ENCODE measurements at regions not wholly inside any gene's neighbourhood (a gene's known extent, or its start where the extent isn't known, plus 50 kb on each side); places are given as distances from the start of the nearest gene placed in this dataset.
"Not testable (repeated sequence)": the region's sequence is repeated elsewhere in the genome, so short reads cannot be mapped to it uniquely, and the experiment has no call there.

- Histone ChIP-seq H3K4me3 (ENCODE audit: low read depth in 1 of 2, low read length in 2 of 2) (no peak overlapping the region), H3K9ac (ENCODE audit: low read depth in 1 of 2, low read length in 2 of 2) (no peak overlapping the region), H3K9me3 (ENCODE audit: control insufficient read depth in 1 of 2, low read length in 2 of 2) (no peaks in the 10 kb centered on the region), H3K27ac (ENCODE audit: low read depth, low read length) (no peak overlapping the region), H3K4me1 (ENCODE audit: control insufficient read depth in 1 of 2, insufficient read depth in 2 of 2, low read length in 2 of 2) (no peaks in the 10 kb centered on the region), H3K27me3 (ENCODE audit: control insufficient read depth in 1 of 2, insufficient read depth in 2 of 2, low read length in 2 of 2) (no peaks in the 10 kb centered on the region), H3K36me3 (ENCODE audit: control insufficient read depth in 1 of 2, insufficient read depth in 2 of 2, low read length in 2 of 2) (no peaks in the 10 kb centered on the region)
Observed at GRCh38 chr11:22539821-22540256, 85.8 kb downstream of the FANCF start.

- H3K36me3 ChIP-seq (ENCODE audit: control insufficient read depth in 1 of 2, insufficient read depth in 2 of 2, low read length in 2 of 2), result no peaks in the 10 kb centered on the region
- H3K27me3 ChIP-seq (ENCODE audit: control insufficient read depth in 1 of 2, insufficient read depth in 2 of 2, low read length in 2 of 2), result no peaks in the 10 kb centered on the region
- no peaks in the 10 kb centered on the region for H3K4me1 ChIP-seq (ENCODE audit: control insufficient read depth in 1 of 2, insufficient read depth in 2 of 2, low read length in 2 of 2)
- H3K4me3 ChIP-seq (ENCODE audit: low read depth in 1 of 2, low read length in 2 of 2), result no peak overlapping the region
- H3K27ac ChIP-seq (ENCODE audit: low read depth, low read length), result no peak overlapping the region
- no peaks in the 10 kb centered on the region for H3K9me3 ChIP-seq (ENCODE audit: control insufficient read depth in 1 of 2, low read length in 2 of 2)
- H3K9ac ChIP-seq (ENCODE audit: low read depth in 1 of 2, low read length in 2 of 2), result no peak overlapping the region
Observed at GRCh38 chr11:22536071-22536470, 89.6 kb downstream of the FANCF start.

GRCh38 chr11:22528612-22529429 lies 96.8 kb downstream of the FANCF start:
- not testable (repeated sequence) for H3K9me3 ChIP-seq (ENCODE audit: control insufficient read depth in 1 of 2, low read length in 2 of 2); H3K27ac ChIP-seq (ENCODE audit: low read depth, low read length); H3K4me3 ChIP-seq (ENCODE audit: low read depth in 1 of 2, low read length in 2 of 2); H3K4me1 ChIP-seq (ENCODE audit: control insufficient read depth in 1 of 2, insufficient read depth in 2 of 2, low read length in 2 of 2); H3K9ac ChIP-seq (ENCODE audit: low read depth in 1 of 2, low read length in 2 of 2); H3K36me3 ChIP-seq (ENCODE audit: control insufficient read depth in 1 of 2, insufficient read depth in 2 of 2, low read length in 2 of 2); H3K27me3 ChIP-seq (ENCODE audit: control insufficient read depth in 1 of 2, insufficient read depth in 2 of 2, low read length in 2 of 2)

GRCh38 chr11:22522225-22522624 lies 103.4 kb downstream of the FANCF start:
- H3K27me3 ChIP-seq (ENCODE audit: control insufficient read depth in 1 of 2, insufficient read depth in 2 of 2, low read length in 2 of 2), result no peaks in the 10 kb centered on the region
- H3K4me1 ChIP-seq (ENCODE audit: control insufficient read depth in 1 of 2, insufficient read depth in 2 of 2, low read length in 2 of 2), result no peaks in the 10 kb centered on the region
- H3K4me3 ChIP-seq (ENCODE audit: low read depth in 1 of 2, low read length in 2 of 2), result no peak overlapping the region
- no peaks in the 10 kb centered on the region for H3K36me3 ChIP-seq (ENCODE audit: control insufficient read depth in 1 of 2, insufficient read depth in 2 of 2, low read length in 2 of 2)
- H3K9me3 ChIP-seq (ENCODE audit: control insufficient read depth in 1 of 2, low read length in 2 of 2), result no peaks in the 10 kb centered on the region
- H3K9ac ChIP-seq (ENCODE audit: low read depth in 1 of 2, low read length in 2 of 2), result no peak overlapping the region
- H3K27ac ChIP-seq (ENCODE audit: low read depth, low read length), result no peak overlapping the region

GRCh38 chr11:22521226-22521625 lies 104.4 kb downstream of the FANCF start:
- no peaks in the 10 kb centered on the region for H3K4me1 ChIP-seq (ENCODE audit: control insufficient read depth in 1 of 2, insufficient read depth in 2 of 2, low read length in 2 of 2)

GRCh38 chr11:22520521-22520920 lies 105.1 kb downstream of the FANCF start:
- Histone ChIP-seq H3K4me1 (ENCODE audit: control insufficient read depth in 1 of 2, insufficient read depth in 2 of 2, low read length in 2 of 2) (no peaks in the 10 kb centered on the region), H3K36me3 (ENCODE audit: control insufficient read depth in 1 of 2, insufficient read depth in 2 of 2, low read length in 2 of 2) (no peaks in the 10 kb centered on the region), H3K27me3 (ENCODE audit: control insufficient read depth in 1 of 2, insufficient read depth in 2 of 2, low read length in 2 of 2) (no peaks in the 10 kb centered on the region), H3K9ac (ENCODE audit: low read depth in 1 of 2, low read length in 2 of 2) (no peak overlapping the region), H3K27ac (ENCODE audit: low read depth, low read length) (no peak overlapping the region), H3K4me3 (ENCODE audit: low read depth in 1 of 2, low read length in 2 of 2) (no peak overlapping the region), H3K9me3 (ENCODE audit: control insufficient read depth in 1 of 2, low read length in 2 of 2) (no peaks in the 10 kb centered on the region)

More at GRCh38 chr11:22521226-22521625, 104.4 kb downstream of the FANCF start:
- no peaks in the 10 kb centered on the region for H3K27me3 ChIP-seq (ENCODE audit: control insufficient read depth in 1 of 2, insufficient read depth in 2 of 2, low read length in 2 of 2)
- H3K36me3 ChIP-seq (ENCODE audit: control insufficient read depth in 1 of 2, insufficient read depth in 2 of 2, low read length in 2 of 2), result no peaks in the 10 kb centered on the region
- H3K27ac ChIP-seq (ENCODE audit: low read depth, low read length), result no peak overlapping the region
- no peak overlapping the region for H3K9ac ChIP-seq (ENCODE audit: low read depth in 1 of 2, low read length in 2 of 2)
- H3K4me3 ChIP-seq (ENCODE audit: low read depth in 1 of 2, low read length in 2 of 2), result no peak overlapping the region
- no peaks in the 10 kb centered on the region for H3K9me3 ChIP-seq (ENCODE audit: control insufficient read depth in 1 of 2, low read length in 2 of 2)

- H3K36me3 ChIP-seq (ENCODE audit: control insufficient read depth in 1 of 2, insufficient read depth in 2 of 2, low read length in 2 of 2); H3K4me3 ChIP-seq (ENCODE audit: low read depth in 1 of 2, low read length in 2 of 2); H3K4me1 ChIP-seq (ENCODE audit: control insufficient read depth in 1 of 2, insufficient read depth in 2 of 2, low read length in 2 of 2); H3K27me3 ChIP-seq (ENCODE audit: control insufficient read depth in 1 of 2, insufficient read depth in 2 of 2, low read length in 2 of 2); H3K9ac ChIP-seq (ENCODE audit: low read depth in 1 of 2, low read length in 2 of 2); H3K27ac ChIP-seq (ENCODE audit: low read depth, low read length); H3K9me3 ChIP-seq (ENCODE audit: control insufficient read depth in 1 of 2, low read length in 2 of 2): not testable (repeated sequence)
Observed at GRCh38 chr11:22518344-22518743, 107.3 kb downstream of the FANCF start.

- no peaks in the 10 kb centered on the region for H3K9me3 ChIP-seq (ENCODE audit: control insufficient read depth in 1 of 2, low read length in 2 of 2)
Observed at GRCh38 chr11:22516111-22516510, 109.5 kb downstream of the FANCF start.

GRCh38 chr11:22512457-22512856 lies 113.2 kb downstream of the FANCF start:
- Histone ChIP-seq H3K9ac (ENCODE audit: low read depth in 1 of 2, low read length in 2 of 2) (no peak overlapping the region), H3K36me3 (ENCODE audit: control insufficient read depth in 1 of 2, insufficient read depth in 2 of 2, low read length in 2 of 2) (no peaks in the 10 kb centered on the region), H3K9me3 (ENCODE audit: control insufficient read depth in 1 of 2, low read length in 2 of 2) (no peaks in the 10 kb centered on the region), H3K27ac (ENCODE audit: low read depth, low read length) (no peak overlapping the region), H3K27me3 (ENCODE audit: control insufficient read depth in 1 of 2, insufficient read depth in 2 of 2, low read length in 2 of 2) (no peaks in the 10 kb centered on the region), H3K4me1 (ENCODE audit: control insufficient read depth in 1 of 2, insufficient read depth in 2 of 2, low read length in 2 of 2) (no peaks in the 10 kb centered on the region), H3K4me3 (ENCODE audit: low read depth in 1 of 2, low read length in 2 of 2) (no peak overlapping the region)

More at GRCh38 chr11:22516111-22516510, 109.5 kb downstream of the FANCF start:
- Histone ChIP-seq H3K4me1 (ENCODE audit: control insufficient read depth in 1 of 2, insufficient read depth in 2 of 2, low read length in 2 of 2) (no peaks in the 10 kb centered on the region), H3K36me3 (ENCODE audit: control insufficient read depth in 1 of 2, insufficient read depth in 2 of 2, low read length in 2 of 2) (no peaks in the 10 kb centered on the region), H3K27ac (ENCODE audit: low read depth, low read length) (no peak overlapping the region), H3K27me3 (ENCODE audit: control insufficient read depth in 1 of 2, insufficient read depth in 2 of 2, low read length in 2 of 2) (no peaks in the 10 kb centered on the region), H3K9ac (ENCODE audit: low read depth in 1 of 2, low read length in 2 of 2) (no peak overlapping the region), H3K4me3 (ENCODE audit: low read depth in 1 of 2, low read length in 2 of 2) (no peak overlapping the region)

- H3K27ac ChIP-seq (ENCODE audit: low read depth, low read length), result no peak overlapping the region
- no peaks in the 10 kb centered on the region for H3K27me3 ChIP-seq (ENCODE audit: control insufficient read depth in 1 of 2, insufficient read depth in 2 of 2, low read length in 2 of 2)
- no peak overlapping the region for H3K9ac ChIP-seq (ENCODE audit: low read depth in 1 of 2, low read length in 2 of 2)
- H3K36me3 ChIP-seq (ENCODE audit: control insufficient read depth in 1 of 2, insufficient read depth in 2 of 2, low read length in 2 of 2), result no peaks in the 10 kb centered on the region
- H3K4me1 ChIP-seq (ENCODE audit: control insufficient read depth in 1 of 2, insufficient read depth in 2 of 2, low read length in 2 of 2), result no peaks in the 10 kb centered on the region
- H3K9me3 ChIP-seq (ENCODE audit: control insufficient read depth in 1 of 2, low read length in 2 of 2), result no peaks in the 10 kb centered on the region
- H3K4me3 ChIP-seq (ENCODE audit: low read depth in 1 of 2, low read length in 2 of 2), result no peak overlapping the region
Observed at GRCh38 chr11:22510741-22511140, 114.9 kb downstream of the FANCF start.

Measured in duodenal mucosa (tissue), 2 donors.